Endothelial cell of umbilical vein (primary cell): ENCODE measurements at regions not wholly inside any gene's neighbourhood (a gene's known extent, or its start where the extent isn't known, plus 50 kb on each side); places are given as distances from the start of the nearest gene placed in this dataset.

Source experiments
- EZH2 ChIP-seq: IDR thresholded peaks from 2 replicates; pipeline ENCODE4 v1.6.1; 2012; ENCODE audit warnings: borderline replicate concordance, low read depth, mild to moderate bottlenecking, moderate library complexity, low read length, inconsistent platforms; ENCODE audit not compliant: severe bottlenecking
- FOS ChIP-seq: IDR thresholded peaks from 2 replicates; pipeline ENCODE4 v1.6.1; 2011; ENCODE audit warnings: mild to moderate bottlenecking, low read length, moderate library complexity, borderline replicate concordance; ENCODE audit not compliant: insufficient read depth
- JUN ChIP-seq: IDR thresholded peaks from 2 replicates; pipeline ENCODE4 v1.6.1; 2011; ENCODE audit warnings: borderline replicate concordance, low read depth; ENCODE audit not compliant: insufficient read length, insufficient read depth
- POLR2A ChIP-seq: IDR thresholded peaks from 2 replicates; pipeline ENCODE4 v1.6.1; 2012; ENCODE audit warnings: low read depth, mild to moderate bottlenecking, control low read depth, low read length
- POLR2AphosphoS5 ChIP-seq: IDR thresholded peaks from 2 replicates; pipeline ENCODE4 v1.6.1; 2012; ENCODE audit warnings: low read depth, mild to moderate bottlenecking, control low read depth, low read length, moderate library complexity; ENCODE audit not compliant: insufficient read depth
- TF ChIP-seq, protein P1 (sequence below), 2 donors: IDR thresholded peaks; 1 replicate in 1 of 2; 2 replicates in 1 of 2; pipeline ENCODE4 v1.5.1; 2011; ENCODE audit warnings: low read length in 2 of 2, mild to moderate bottlenecking in 2 of 2, moderate library complexity in 2 of 2, control low read depth in 1 of 2, inconsistent platforms in 1 of 2, low read depth in 1 of 2; ENCODE audit not compliant: insufficient read depth in 1 of 2; ENCODE audit errors: extremely low read depth in 1 of 2
- TF ChIP-seq, protein P2 (sequence below): IDR thresholded peaks from 2 replicates; pipeline ENCODE4 v1.6.1; 2011; ENCODE audit not compliant: insufficient read depth, insufficient read length

DNA sequence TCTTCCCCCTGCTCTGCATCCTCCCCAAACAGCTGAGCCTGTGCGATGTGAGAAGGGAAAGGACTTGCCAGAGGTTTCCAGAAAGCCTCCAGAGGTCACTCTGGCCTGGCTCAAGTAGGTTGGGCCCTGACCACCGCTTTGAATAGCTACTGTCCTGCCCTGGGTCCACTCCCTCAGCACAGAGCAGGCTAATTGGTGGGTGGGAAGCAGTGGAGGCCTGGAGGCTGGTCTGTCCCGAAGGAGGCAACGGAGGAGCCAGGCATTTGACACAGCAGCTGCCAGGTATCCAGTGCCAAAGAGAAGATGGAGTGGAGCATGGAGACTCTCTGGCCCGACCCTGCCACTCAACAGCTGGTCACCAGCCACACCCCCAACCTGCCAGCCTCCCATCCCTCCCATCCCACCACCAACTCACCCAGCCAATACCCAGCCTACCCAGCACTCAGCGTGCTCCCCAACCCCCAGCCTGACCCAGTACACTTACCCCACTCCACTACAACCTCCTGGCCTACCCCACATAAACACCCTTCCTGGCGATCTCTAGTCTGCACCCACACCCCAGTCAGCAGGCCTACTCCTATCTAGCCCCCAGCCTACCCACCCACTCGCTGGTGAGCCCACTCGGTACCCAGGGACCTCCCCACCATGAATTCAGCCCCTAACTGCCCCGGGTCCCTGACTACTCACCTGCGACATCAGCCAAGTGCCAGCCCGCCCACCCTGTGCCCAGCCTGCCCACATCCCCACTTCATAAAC is 64.6 kb upstream of the COL13A1 start:
- TF ChIP-seq, protein P1, sequence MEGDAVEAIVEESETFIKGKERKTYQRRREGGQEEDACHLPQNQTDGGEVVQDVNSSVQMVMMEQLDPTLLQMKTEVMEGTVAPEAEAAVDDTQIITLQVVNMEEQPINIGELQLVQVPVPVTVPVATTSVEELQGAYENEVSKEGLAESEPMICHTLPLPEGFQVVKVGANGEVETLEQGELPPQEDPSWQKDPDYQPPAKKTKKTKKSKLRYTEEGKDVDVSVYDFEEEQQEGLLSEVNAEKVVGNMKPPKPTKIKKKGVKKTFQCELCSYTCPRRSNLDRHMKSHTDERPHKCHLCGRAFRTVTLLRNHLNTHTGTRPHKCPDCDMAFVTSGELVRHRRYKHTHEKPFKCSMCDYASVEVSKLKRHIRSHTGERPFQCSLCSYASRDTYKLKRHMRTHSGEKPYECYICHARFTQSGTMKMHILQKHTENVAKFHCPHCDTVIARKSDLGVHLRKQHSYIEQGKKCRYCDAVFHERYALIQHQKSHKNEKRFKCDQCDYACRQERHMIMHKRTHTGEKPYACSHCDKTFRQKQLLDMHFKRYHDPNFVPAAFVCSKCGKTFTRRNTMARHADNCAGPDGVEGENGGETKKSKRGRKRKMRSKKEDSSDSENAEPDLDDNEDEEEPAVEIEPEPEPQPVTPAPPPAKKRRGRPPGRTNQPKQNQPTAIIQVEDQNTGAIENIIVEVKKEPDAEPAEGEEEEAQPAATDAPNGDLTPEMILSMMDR (IDR thresholded peaks at IDR 0.05; ENCODE audit: extremely low read depth in 1 of 2, insufficient read depth in 1 of 2, low read depth in 1 of 2, low read length in 2 of 2): no peak
- TF ChIP-seq EZH2 (no peak), POLR2A (no peak), POLR2AphosphoS5 (no peak), FOS (no peak), JUN (no peak)
- TF ChIP-seq, protein P2, sequence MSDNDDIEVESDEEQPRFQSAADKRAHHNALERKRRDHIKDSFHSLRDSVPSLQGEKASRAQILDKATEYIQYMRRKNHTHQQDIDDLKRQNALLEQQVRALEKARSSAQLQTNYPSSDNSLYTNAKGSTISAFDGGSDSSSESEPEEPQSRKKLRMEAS: no peak
